Suppressor macrophage (primary cell): ENCODE measurements at regions not wholly inside any gene's neighbourhood (a gene's known extent, or its start where the extent isn't known, plus 50 kb on each side); places are given as distances from the start of the nearest gene placed in this dataset.

Experiments
- DNase-seq, 4 experiments: peaks; one replicate each; pipeline ENCODE4 v3.0.0-alpha.2; 2020 to 2022

DNA sequence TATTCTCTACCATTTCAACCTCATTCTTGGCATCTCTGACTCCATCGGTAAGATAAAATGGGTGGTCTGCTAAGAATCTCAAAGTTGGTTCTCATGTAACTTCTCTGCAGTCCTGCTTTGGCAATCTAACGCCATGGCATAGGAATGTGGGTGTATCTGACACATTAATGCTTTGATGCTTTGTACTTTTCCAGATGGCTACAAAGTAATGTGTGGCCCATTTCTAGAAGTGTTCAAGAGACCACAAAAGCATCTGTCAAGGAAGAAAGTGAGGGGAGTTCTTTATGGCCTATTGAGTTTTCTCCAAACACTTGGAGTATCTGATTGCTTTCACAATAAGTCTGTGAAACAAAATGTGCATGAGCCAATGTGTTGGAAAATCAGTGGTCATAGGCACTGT lies 339.9 kb upstream of the TGFBR2 start:
- DNase-seq: no peak

GRCh38 chr3:30268288-30268687 lies 338.1 kb upstream of the TGFBR2 start:
- DNase-seq: no peak

GRCh38 chr3:30269751-30270445 lies 336.5 kb upstream of the TGFBR2 start:
- DNase-seq: peak; percentile 37 to 74 (median 66)

- DNase-seq: no peak
Observed at GRCh38 chr3:30271781-30272180, 334.6 kb upstream of the TGFBR2 start.

- no peak for DNase-seq
Observed at GRCh38 chr3:30273304-30274072, 332.9 kb upstream of the TGFBR2 start.

DNA sequence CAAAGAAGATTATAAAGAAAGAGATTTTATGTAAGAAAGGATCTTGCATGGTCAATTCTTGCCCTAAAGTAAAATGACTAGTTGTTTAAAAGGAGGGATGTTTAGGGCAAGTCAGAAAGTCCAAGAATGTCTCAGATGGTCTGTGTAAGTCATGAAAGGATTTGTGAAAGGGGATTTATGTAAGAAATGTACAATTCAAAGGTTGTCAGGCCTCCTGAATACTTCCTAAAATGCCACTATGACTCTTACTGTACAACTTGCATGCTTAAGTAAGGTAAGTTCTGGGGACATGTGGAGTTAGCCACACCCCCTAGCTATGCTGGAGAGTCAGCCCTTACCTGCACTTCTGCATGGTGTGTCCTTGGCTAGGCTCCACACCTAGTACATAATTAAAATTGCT lies 328.9 kb upstream of the TGFBR2 start:
- DNase-seq: no peak

DNA sequence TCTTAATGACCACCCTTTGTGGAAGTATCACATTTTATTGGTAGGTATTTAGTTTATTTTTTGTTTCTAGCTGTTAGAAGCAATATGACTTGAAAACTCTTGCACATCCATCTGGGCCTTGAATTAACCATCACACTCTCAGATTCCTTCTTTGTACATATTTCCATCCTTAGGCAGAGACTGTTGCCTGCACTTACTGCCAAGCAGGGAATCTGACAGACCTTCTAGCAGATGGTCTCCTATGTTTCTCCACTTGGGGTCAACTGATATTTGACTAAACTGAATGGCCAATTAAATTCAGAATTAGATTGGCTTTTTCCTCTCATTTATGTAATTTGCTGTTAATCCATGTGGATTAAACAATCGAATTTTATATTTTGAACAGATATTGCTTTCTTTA lies 324.9 kb upstream of the TGFBR2 start:
- no peak for DNase-seq

DNA sequence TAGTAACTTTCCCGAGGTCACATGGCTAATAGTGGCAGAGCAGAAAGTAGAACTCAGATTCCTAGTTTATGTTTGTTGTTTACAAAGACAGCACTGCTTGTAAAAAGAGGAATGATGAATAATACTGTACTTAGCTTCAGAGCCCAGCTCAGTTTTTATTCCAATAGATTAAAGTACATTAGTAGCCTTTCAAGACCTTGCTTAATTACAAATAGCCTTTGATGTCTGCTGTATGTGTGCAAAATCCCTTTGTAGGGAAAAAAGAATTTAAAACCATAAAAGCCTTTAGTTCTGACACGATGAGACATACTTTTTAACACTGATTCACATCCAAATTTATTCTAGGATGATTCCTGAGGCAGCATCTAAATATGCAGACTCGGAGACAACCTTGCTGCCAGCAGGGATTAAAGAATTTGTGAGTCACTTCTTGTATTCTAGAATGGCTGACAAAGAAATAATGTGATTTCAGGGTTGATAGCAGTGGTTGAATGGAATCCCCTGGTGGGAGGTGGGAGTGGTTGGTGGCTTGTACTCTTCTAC lies 324.2 kb upstream of the TGFBR2 start:
- peak in 1 of 4 experiments; percentile 23 for DNase-seq

DNA sequence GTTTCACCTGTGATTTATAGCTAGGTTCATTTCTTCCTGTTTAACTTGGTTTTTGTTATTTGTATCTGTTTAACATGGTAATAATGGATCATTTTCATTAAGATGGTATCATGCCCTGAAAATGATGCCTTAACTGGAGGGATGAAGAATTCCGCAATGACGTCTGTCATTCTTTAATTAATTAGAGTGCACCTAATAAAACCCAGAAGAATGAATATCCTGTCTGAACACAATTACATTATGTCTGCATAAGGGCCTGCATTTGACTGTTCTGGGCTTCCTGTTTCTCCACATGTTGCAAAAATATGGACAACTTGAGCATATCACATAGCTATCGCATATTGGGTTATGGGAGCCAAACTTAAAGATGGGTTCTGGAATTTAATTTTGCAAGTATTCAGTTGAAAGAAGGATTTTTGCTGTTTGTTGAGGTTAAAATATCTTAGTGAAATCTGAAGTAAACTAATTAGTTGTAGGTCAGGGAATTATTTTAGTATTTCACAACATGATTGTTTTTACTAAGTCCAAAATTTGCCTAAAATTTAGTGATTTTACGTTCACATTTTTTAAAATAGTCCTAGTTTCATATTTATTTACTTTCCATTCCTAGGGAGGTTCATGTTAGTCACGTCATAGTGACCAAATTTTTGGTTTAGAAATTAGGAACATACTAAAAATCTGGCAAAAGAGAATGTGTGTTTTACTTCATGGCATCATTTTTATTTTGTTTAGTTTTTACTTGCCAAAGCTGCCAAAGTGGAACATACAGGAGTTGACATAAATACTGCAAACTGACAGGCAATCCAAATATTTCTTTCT lies 321.0 kb upstream of the TGFBR2 start:
- peak in 2 of 4 experiments; percentile 15 to 16 for DNase-seq

DNA sequence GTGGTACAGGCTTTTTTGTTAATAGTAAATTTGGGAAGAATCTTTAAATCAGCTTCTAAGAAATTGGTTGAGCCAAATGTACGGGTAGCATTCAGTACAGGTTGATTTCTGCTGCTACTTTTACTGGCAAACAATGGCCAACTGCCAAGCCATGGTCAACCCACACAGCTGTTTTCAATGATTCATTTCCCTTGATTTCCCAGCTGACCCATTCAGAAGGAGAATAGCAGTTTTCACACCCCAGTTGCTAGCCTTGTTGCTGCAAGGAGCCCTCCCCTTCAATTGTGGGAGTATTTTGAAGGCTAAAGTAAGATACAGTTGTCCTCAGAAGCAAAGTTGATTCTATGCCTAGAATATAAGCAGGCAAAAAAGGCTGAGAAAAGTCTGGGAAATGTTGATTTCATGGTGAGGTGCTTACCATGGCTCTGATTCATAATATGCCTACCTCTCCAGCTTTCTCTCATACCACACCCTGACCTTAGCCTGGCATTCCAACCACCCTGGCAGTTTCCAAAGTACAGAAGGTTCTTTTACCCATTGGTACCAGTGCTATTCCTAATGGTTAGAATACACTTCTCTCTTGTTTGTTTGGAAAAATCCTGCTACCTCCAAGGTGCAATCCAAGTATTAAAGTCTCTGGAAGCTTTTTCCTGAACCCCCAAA lies 320.3 kb upstream of the TGFBR2 start:
- peak; percentile 70 to 84 (median 76) for DNase-seq

DNA sequence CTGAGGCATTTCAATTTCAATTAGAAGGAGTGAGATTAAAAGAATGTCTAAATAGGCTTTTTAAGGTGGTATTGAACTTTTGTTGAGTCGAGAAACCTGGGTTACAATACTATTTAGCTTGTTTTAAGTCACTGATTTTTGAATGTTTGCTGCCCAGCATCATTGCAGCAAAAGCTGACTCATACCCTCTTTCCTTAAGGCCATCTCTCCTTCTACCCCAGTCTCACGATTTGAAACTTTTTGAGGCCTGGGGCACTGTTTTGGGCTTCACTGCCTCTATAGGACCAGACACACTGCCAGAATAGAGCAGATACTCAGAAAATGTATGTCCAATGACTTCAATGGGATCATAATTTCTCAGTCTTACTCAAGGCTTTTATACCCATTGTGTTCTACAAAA lies 319.6 kb upstream of the TGFBR2 start:
- DNase-seq: peak in 1 of 4 experiments; percentile 14

DNA sequence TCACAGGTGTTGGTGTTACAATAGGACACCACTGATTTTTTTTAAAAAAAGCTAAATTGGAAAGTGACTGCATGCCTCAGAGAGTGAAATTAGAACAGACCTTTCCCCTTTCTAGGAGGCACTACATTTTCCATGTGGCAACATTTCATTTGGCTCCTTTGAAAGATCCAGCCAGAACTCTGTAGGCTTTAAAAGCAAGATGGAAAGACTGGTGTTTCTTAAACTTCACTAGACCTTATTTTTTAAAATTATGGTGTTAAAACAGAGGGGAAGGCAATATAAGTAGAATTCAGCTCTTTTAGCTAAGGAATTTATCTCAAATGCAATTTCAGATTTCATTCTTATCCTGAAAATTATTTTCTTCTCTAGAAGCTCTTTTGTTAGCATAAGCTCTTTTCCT lies 317.6 kb upstream of the TGFBR2 start:
- DNase-seq: no peak

GRCh38 chr3:30289324-30289723 lies 317.1 kb upstream of the TGFBR2 start:
- DNase-seq: peak; percentile 32 to 79 (median 53)

DNA sequence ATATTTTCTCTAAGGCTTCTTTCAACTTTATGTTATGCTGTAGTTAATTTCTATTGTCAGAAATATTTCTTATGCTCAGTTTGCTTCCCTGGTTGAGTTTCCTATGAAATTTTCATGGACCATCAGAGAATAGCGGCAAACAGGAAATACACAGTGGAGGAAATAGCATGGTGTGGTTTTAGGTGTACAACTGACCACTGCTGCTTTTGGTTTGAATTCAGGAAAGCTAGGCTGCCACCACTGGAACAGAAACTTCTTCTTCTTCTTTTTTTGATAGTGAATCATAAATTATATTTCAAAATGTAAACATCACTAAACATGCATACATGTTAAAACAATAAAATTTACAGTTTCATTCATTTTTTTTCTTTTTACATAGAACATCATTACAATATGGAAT lies 316.6 kb upstream of the TGFBR2 start:
- peak; percentile 38 to 56 (median 48) for DNase-seq

DNA sequence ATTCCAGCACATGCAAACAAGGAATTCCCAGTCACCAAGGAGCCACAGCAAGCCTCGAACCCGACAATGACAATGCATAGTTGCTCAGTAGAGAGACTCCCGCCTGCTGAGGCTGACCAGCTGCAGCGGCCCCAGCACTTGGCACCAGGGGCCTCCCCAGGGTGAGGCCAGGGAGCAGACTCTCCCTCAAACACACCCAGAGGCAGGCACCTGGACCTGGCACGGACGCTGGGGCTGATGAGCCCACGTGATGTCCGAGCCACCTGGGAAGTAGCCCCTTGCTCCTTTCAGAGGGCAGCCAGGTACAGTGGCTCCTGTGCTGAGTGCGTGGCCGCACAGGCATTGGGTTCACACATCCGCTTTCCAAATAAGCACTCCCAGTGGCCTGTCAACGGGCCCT lies 315.9 kb upstream of the TGFBR2 start:
- no peak for DNase-seq

DNA sequence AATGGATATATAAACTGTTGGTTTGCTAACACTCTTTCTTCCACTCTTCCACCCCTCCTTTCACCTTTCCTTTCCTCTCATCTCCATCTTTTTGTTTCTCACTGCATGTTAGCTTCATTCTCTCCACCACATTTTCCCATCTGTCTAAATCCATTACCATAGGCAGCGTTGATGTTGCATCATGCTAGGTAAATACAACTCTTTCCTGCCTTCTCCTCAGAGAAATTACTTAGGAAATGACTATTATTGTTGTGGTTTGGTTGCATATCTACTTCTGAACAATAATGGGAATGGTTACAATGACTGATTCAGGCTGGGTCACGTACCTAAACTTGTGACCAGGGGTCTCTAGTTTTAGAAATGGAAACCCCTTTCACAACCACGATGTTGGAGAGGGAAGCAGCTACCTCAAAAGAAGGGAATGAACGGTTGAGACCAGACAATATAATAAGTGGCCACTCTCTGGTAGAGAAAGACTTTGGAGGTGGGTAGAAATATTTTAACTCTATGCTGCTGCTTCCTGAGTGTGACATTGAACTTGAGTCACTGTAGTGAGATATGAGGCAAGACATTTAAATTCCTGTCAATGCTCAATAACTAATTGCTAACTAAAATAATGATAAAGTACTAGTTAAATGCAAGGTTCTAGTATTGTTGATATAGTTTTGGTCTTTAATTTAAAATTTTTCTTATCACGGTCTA lies 314.1 kb upstream of the TGFBR2 start:
- no peak for DNase-seq

GRCh38 chr3:30293621-30294240 lies 312.7 kb upstream of the TGFBR2 start:
- DNase-seq: no peak

DNA sequence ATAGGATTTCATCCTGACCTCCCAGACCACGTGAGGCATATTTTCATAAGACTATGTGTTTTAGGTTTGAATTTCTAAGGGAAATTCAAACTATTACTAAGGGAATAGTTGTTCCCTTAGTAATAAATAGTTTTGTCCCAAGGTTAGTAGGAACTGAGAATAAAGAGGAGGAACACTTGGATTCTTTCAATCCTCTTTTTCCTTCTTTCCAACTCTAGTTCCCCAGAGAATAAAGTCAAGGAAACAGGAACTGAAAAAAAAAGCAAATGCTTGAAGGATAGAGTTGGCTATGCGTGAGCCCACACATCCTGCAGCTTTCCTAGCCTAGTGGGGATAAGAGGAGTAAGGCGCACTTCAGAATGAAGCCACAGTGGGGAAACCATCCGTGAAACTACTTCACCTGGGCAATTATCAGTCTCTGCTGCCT lies 312.1 kb upstream of the TGFBR2 start:
- no peak for DNase-seq

DNA sequence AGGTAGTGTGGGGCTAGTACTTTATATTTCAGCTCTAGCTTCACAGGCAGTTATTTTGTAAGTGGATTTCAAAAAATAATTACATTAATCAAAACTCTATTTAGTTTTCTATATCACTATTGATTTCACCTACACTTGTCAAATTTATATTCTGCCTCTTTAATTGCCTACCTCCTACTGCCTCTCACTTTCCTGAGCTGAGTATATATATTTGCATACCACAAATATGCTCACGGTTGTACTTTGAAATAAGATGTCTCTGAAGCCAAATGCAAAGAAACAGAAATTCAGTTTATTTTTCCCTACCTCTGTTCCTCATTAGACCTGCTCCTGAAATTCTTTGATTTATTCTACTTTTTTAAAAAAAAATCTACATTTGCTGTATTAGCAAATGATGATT lies 309.3 kb upstream of the TGFBR2 start:
- no peak for DNase-seq

DNA sequence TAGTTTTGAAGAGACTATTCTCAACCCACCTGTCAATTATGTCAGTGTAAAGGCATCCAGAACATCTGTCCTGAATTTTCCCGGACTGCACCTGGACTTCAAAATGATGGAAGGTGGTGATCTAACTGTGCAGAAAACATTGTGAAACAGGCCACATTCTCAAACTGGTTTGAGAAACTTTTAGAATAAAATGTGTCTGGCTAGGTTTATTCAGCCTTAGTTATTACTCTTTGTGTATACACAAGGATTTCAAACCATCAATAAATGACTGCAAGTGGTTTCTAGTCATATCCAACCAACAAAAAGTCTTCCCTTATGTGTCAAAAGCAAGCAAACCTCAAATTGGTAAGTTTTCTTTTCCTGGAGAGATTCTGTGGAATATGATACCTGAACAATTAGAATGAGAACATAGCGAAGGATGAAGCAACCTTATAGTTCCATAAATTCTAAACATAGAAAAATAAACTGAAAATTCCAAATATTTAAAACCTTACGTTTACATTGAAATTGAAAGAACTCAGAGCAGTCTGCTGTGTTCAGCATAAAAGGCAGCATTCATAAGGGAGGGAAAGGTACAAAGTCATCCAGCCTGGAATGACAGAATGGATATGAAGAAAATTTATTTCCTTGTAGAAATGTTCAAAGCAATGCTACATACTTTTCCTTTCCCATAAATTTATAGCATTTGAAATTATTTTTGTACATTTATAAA lies 306.6 kb upstream of the TGFBR2 start:
- DNase-seq: no peak

DNA sequence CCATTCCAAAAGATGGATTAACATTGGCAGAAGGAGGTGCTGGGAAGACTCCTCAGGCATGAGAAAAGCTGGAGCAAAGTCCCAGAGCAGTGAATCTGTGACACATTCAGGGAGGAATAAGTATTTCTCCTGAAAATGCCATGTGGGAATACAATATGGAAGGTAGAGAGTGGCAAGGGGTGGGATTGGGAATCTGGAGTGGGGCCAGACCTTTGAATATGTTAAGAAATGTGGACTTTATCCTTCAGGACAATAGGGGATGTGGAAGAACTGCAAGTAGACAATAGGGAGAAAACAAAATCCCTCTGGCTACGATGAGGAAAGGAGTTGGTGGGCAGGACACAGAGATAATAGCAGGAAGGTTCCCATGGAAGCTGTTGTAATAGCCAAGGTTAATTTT lies 305.6 kb upstream of the TGFBR2 start:
- no peak for DNase-seq
